T1000 (cell line): ENCODE measurements at regions not wholly inside any gene's neighbourhood (a gene's known extent, or its start where the extent isn't known, plus 50 kb on each side); places are given as distances from the start of the nearest gene placed in this dataset.
"Not testable (repeated sequence)": the region's sequence is repeated elsewhere in the genome, so short reads cannot be mapped to it uniquely, and the experiment has no call there.

Source experiments
- DNase-seq: peaks from one replicate; lab custom pipeline; 2025; ENCODE audit warnings: mixed read lengths; lab: John Stamatoyannopoulos, UW

GRCh38 chr16:11416228-11417001 lies 71.2 kb downstream of the RMI2 start:
- DNase-seq, result no peak

GRCh38 chr16:11417487-11417886 lies 72.2 kb downstream of the RMI2 start:
- no peak for DNase-seq

- no peak for DNase-seq
Measured at GRCh38 chr16:11418506-11418905, 73.2 kb downstream of the RMI2 start.

- DNase-seq, result not testable (repeated sequence)
Measured at GRCh38 chr16:11420067-11420466, 74.8 kb downstream of the RMI2 start.

GRCh38 chr16:11420895-11421294 lies 75.6 kb downstream of the RMI2 start:
- DNase-seq, result no peak

- DNase-seq, result no peak
Measured at GRCh38 chr16:11422381-11423314, 77.4 kb downstream of the RMI2 start.

GRCh38 chr16:11423315-11424117 lies 78.3 kb downstream of the RMI2 start:
- DNase-seq, result no peak

GRCh38 chr16:11424118-11424460 lies 78.8 kb downstream of the RMI2 start:
- DNase-seq, result no peak

GRCh38 chr16:11425140-11425539 lies 79.9 kb downstream of the RMI2 start:
- no peak for DNase-seq

- DNase-seq, result no peak
Measured at GRCh38 chr16:11428623-11428953, 83.3 kb downstream of the RMI2 start.

- DNase-seq, result no peak
Measured at GRCh38 chr16:11429123-11429522, 83.9 kb downstream of the RMI2 start.

GRCh38 chr16:11429823-11430222 lies 84.6 kb downstream of the RMI2 start:
- DNase-seq, result no peak

GRCh38 chr16:11430601-11431317 lies 85.5 kb downstream of the RMI2 start:
- DNase-seq, result no peak

GRCh38 chr16:11431915-11432465 lies 86.7 kb downstream of the RMI2 start:
- no peak for DNase-seq

- DNase-seq, result no peak
Measured at GRCh38 chr16:11432856-11433395, 87.7 kb downstream of the RMI2 start.

- DNase-seq, result no peak
Measured at GRCh38 chr16:11435576-11435975, 90.3 kb downstream of the RMI2 start.

- DNase-seq, result no peak
Measured at GRCh38 chr16:11437069-11437468, 91.8 kb downstream of the RMI2 start.

- no peak for DNase-seq
Measured at GRCh38 chr16:11439790-11440656, 94.8 kb downstream of the RMI2 start.

- DNase-seq, result no peak
Measured at GRCh38 chr16:11440657-11441012, 95.4 kb downstream of the RMI2 start.

GRCh38 chr16:11445486-11445885 lies 100.2 kb downstream of the RMI2 start:
- DNase-seq, result no peak
